OCI-LY3 (cell line): ENCODE measurements at regions not wholly inside any gene's neighbourhood (a gene's known extent, or its start where the extent isn't known, plus 50 kb on each side); places are given as distances from the start of the nearest gene placed in this dataset.

Source experiments
- CTCF ChIP-seq: fragments of 200-600, 300-600 bp; sonication (generic); IDR thresholded peaks from 2 replicates; pipeline ENCODE4 v1.5.1; 2014; ENCODE audit warnings: antibody characterized with exemption, low read length, low read depth
- EZH2phosphoT487 ChIP-seq: fragments of 200-600 bp; shearing (Covaris generic); IDR thresholded peaks from 2 replicates; pipeline ENCODE4 v1.6.1; 2018; ENCODE audit warnings: antibody characterized with exemption, mixed run types, low read depth

- TF ChIP-seq CTCF: peak; percentile 44
- no peak for TF ChIP-seq EZH2phosphoT487
Observed at GRCh38 chr6:109236115-109237076, 141.1 kb downstream of the CEP57L1 start.
